GM23248 (cell line): ENCODE measurements at regions not wholly inside any gene's neighbourhood (a gene's known extent, or its start where the extent isn't known, plus 50 kb on each side); places are given as distances from the start of the nearest gene placed in this dataset.
"Not testable (repeated sequence)": the region's sequence is repeated elsewhere in the genome, so short reads cannot be mapped to it uniquely, and the experiment has no call there.

Experiments
- DNase-seq: peaks from one replicate; pipeline ENCODE4 v3.0.0-alpha.2; 2015
- H2AFZ ChIP-seq: fragments of 200-600 bp; sonication (generic); 2 replicates; pipeline ENCODE4 v1.6.1; 2016; ENCODE audit warnings: antibody characterized with exemption
- H3F3A ChIP-seq: fragments of 200-600 bp; sonication (generic); 2 replicates; pipeline ENCODE4 v1.6.1; 2016; ENCODE audit warnings: mild to moderate bottlenecking, antibody characterized with exemption, mixed run types; ENCODE audit not compliant: insufficient read depth
- H3K27ac ChIP-seq: fragments of 200-600 bp; sonication (generic); 2 replicates; pipeline ENCODE4 v1.5.1; 2016; ENCODE audit warnings: mild to moderate bottlenecking
- H3K27me3 ChIP-seq: fragments of 200-600 bp; sonication (generic); replicated peaks from 2 replicates; pipeline ENCODE4 v1.6.1; 2016; ENCODE audit warnings: mild to moderate bottlenecking; ENCODE audit not compliant: insufficient read depth
- H3K36me3 ChIP-seq: fragments of 200-600 bp; sonication (generic); 2 replicates; pipeline ENCODE4 v1.6.1; 2016; ENCODE audit warnings: low read depth, mild to moderate bottlenecking
- H3K4me1 ChIP-seq: fragments of 200-600 bp; sonication (generic); 2 replicates; pipeline ENCODE4 v1.6.1; 2016; ENCODE audit warnings: mild to moderate bottlenecking; ENCODE audit not compliant: insufficient read depth
- H3K4me2 ChIP-seq: fragments of 200-600 bp; sonication (generic); one replicate; pipeline ENCODE4 v1.6.1; 2016; ENCODE audit warnings: mild to moderate bottlenecking; ENCODE audit not compliant: unreplicated experiment
- H3K4me3 ChIP-seq: fragments of 200-600 bp; sonication (generic); 2 replicates; pipeline ENCODE4 v1.5.1; 2016; ENCODE audit warnings: mild to moderate bottlenecking
- H3K79me2 ChIP-seq: fragments of 200-600 bp; sonication (generic); 2 replicates; pipeline ENCODE4 v1.6.1; 2016; ENCODE audit warnings: mild to moderate bottlenecking; ENCODE audit not compliant: insufficient read depth
- H3K9ac ChIP-seq: fragments of 200-600 bp; sonication (generic); 2 replicates; pipeline ENCODE4 v1.6.1; 2016; ENCODE audit warnings: mild to moderate bottlenecking
- H3K9me2 ChIP-seq: fragments of 200-600 bp; sonication (generic); 2 replicates; pipeline ENCODE4 v1.6.1; 2016; ENCODE audit warnings: mixed run types, mild to moderate bottlenecking, moderate library complexity; ENCODE audit not compliant: insufficient read depth
- H3K9me3 ChIP-seq: fragments of 200-600 bp; sonication (generic); one replicate; pipeline ENCODE4 v1.6.1; 2017; ENCODE audit warnings: low read depth
- H4K20me1 ChIP-seq: fragments of 200-600 bp; sonication (generic); 2 replicates; pipeline ENCODE4 v1.6.0; 2016; ENCODE audit not compliant: insufficient read depth
- EZH2 ChIP-seq: fragments of 200-600 bp; sonication (generic); IDR thresholded peaks from 2 replicates; pipeline ENCODE4 v1.6.1; 2018; ENCODE audit warnings: antibody characterized with exemption, mild to moderate bottlenecking; ENCODE audit not compliant: insufficient read depth, poor library complexity, severe bottlenecking
- EZH2phosphoT487 ChIP-seq: fragments of 200-600 bp; sonication (generic); IDR thresholded peaks from 2 replicates; pipeline ENCODE4 v1.6.1; 2018; ENCODE audit warnings: antibody characterized with exemption, moderate library complexity, mild to moderate bottlenecking, low read depth; ENCODE audit not compliant: insufficient read depth
- WGBS, 2 experiments: methylation state at CpG; one replicate each; pipeline ENCODE4 v1.1.6; 2015 to 2017; ENCODE audit warnings: low lambda C conversion rate in 2 of 2, low coverage in 1 of 2; ENCODE audit errors: missing lambda C conversion rate in 2 of 2; 5-methylcytosine and 5-hydroxymethylcytosine counted together
- in situ Hi-C: fragments of 300-500 bp; cut with MboI; formaldehyde crosslinking; loops from 2 replicates; pipeline ENCODE4 v1.15.0; 2020

GRCh38 chr6:135623979-135624378, 126.4 kb upstream of the AHI1 start:
- H3K27me3 ChIP-seq, result no peaks in the 10 kb centered on the region
- H3K4me2 ChIP-seq, result peak overlapping the region; percentile 5
- DNase-seq, result no peak
- no peak overlapping the region for H3K27ac ChIP-seq
- no peaks in the 10 kb centered on the region for H4K20me1 ChIP-seq
- H3K4me3 ChIP-seq, result no peak overlapping the region
- H2AFZ ChIP-seq, result 0 out of 2 replicates have a peak overlapping the region, but pooled peaks have one; percentile 14
- H3K9ac ChIP-seq, result no peak overlapping the region
- in situ Hi-C loops, result no loop called here
- no peaks in the 10 kb centered on the region for H3K36me3 ChIP-seq
- no peaks in the 10 kb centered on the region for H3K9me2 ChIP-seq
- WGBS, 2 experiments, result 30% methylated on average over 1 of the region's 1 CpG
- TF ChIP-seq EZH2 (no peak), EZH2phosphoT487 (no peak)
- no peaks in the 10 kb centered on the region for H3K9me3 ChIP-seq
- no peaks in the 10 kb centered on the region for H3K79me2 ChIP-seq
- H3F3A ChIP-seq, result peaks cover 3% of the 10 kb centered on the region; the same call in 1 of the 2 replicates
- H3K4me1 ChIP-seq, result peaks cover 10% of the 10 kb centered on the region; the same call in 1 of the 2 replicates

GRCh38 chr6:135624402-135625295, 127.1 kb upstream of the AHI1 start:
- no peaks in the 10 kb centered on the region for H3K9me2 ChIP-seq
- no peak for TF ChIP-seq EZH2
- TF ChIP-seq EZH2phosphoT487, result no peak
- no peaks in the 10 kb centered on the region for H3K36me3 ChIP-seq
- no peaks in the 10 kb centered on the region for H3K9me3 ChIP-seq
- peaks cover 3% of the 10 kb centered on the region; the same call in 1 of the 2 replicates for H3F3A ChIP-seq
- H3K27ac ChIP-seq, result no peak overlapping the region
- peak overlapping the region; percentile 5 for H3K4me2 ChIP-seq
- 21% methylated on average over 9 of the region's 9 CpGs for WGBS, 2 experiments
- peak; percentile 73 for DNase-seq
- no peak overlapping the region for H3K9ac ChIP-seq
- no peaks in the 10 kb centered on the region for H3K79me2 ChIP-seq
- peaks cover 10% of the 10 kb centered on the region; the same call in 1 of the 2 replicates for H3K4me1 ChIP-seq
- H2AFZ ChIP-seq, result peak overlapping the region; percentile 14; the same call in 1 of the 2 replicates
- H3K4me3 ChIP-seq, result no peak overlapping the region
- in situ Hi-C loops, result no loop called here
- H3K27me3 ChIP-seq, result no peaks in the 10 kb centered on the region
- H4K20me1 ChIP-seq, result no peaks in the 10 kb centered on the region

GRCh38 chr6:135626001-135626400, 128.5 kb upstream of the AHI1 start:
- H4K20me1 ChIP-seq, H3K27me3 ChIP-seq, in situ Hi-C loops, DNase-seq, H3K9me2 ChIP-seq, H3K36me3 ChIP-seq, H2AFZ ChIP-seq, H3K4me3 ChIP-seq, H3K9me3 ChIP-seq, H3K4me2 ChIP-seq, H3K79me2 ChIP-seq, H3K9ac ChIP-seq, H3F3A ChIP-seq, H3K27ac ChIP-seq: not testable (repeated sequence)
- WGBS, 2 experiments, result 76 to 84% methylated on average over 7 of the region's 7 CpGs
- H3K4me1 ChIP-seq, result peaks cover 10% of the 10 kb centered on the region; the same call in 1 of the 2 replicates

GRCh38 chr6:135627092-135627715, 129.7 kb upstream of the AHI1 start:
- no peaks in the 10 kb centered on the region for H4K20me1 ChIP-seq
- no peak overlapping the region for H3K9ac ChIP-seq
- no peaks in the 10 kb centered on the region for H3K79me2 ChIP-seq
- no peak overlapping the region for H3K4me2 ChIP-seq
- TF ChIP-seq EZH2phosphoT487 (no peak), EZH2 (no peak)
- peaks cover 3% of the 10 kb centered on the region; the same call in 1 of the 2 replicates for H3F3A ChIP-seq
- H3K27ac ChIP-seq, result no peak overlapping the region
- no peaks in the 10 kb centered on the region for H3K9me3 ChIP-seq
- DNase-seq, result no peak
- no peak overlapping the region for H3K4me3 ChIP-seq
- in situ Hi-C loops, result no loop called here
- no peaks in the 10 kb centered on the region for H3K27me3 ChIP-seq
- H3K4me1 ChIP-seq, result peaks cover 10% of the 10 kb centered on the region; the same call in 1 of the 2 replicates
- H3K36me3 ChIP-seq, result no peaks in the 10 kb centered on the region
- H2AFZ ChIP-seq, result no peak overlapping the region
- no peaks in the 10 kb centered on the region for H3K9me2 ChIP-seq
